Fibroblast of peridontal ligament (primary cell): ENCODE measurements at regions not wholly inside any gene's neighbourhood (a gene's known extent, or its start where the extent isn't known, plus 50 kb on each side); places are given as distances from the start of the nearest gene placed in this dataset.
"Not testable (repeated sequence)": the region's sequence is repeated elsewhere in the genome, so short reads cannot be mapped to it uniquely, and the experiment has no call there.

ENCODE experiments used
- DNase-seq: peaks from one replicate; pipeline ENCODE4 v3.0.0-alpha.2; 2010; ENCODE audit errors: extremely low read depth

DNA sequence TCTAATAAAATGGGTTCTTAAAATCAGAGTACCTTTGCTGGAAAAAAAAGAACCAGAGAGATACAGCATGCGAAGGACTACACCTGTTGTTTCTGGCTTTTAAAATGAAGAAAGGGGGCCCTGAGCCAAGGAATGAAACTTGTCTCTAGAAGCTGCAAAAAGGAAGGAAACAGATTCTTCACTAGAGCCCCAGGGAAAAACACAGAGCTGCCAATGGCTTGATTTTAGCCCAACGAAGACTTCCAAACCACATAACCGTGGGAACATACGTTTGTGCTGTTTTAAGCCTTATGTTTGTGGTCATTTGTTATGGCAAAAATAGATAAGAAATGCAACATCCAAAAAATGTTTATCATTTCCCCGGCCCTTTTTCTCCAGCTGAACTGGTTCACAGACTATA is 780.0 kb downstream of the SORCS1 start:
- DNase-seq: peak; percentile 72

- DNase-seq: no peak
Observed at GRCh38 chr10:106380706-106381105, 783.8 kb downstream of the SORCS1 start.

DNA sequence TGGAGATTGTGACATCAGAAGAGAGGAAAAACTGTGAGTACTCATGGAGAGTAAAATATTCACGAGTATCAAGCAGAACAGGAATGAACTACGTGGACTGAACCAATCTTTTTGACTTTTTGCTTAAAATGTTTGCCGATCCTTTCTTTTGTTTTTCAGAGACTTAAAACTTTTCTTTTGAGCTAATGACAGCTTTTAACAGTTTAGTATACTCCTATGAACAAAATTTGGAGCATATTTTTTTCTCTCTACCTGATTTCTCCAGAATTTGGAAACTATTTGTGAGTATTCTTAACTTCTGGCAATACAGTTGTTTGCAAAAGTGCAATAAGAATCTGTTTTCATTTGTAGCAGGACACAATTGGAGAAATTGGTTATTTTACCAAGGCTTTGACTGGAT is 786.3 kb downstream of the SORCS1 start:
- DNase-seq: no peak

DNA sequence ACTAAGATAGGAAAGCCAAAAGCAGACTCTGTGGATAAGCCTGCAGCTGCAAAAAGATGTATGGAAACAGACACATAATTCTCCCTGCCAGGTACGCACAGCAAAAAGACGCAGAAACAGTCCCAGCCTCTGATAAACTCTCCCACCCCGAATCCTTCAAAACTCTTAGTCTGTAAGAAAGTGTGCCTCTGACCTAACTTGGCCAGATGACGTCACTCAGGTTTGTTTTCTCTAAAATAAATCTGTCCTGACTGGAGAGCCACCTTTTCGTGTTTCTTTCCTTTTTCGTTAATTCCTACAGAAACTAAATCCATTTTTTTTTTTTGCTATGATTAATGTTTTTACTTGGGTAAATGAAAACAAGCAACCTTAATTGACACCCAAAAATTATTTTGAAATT is 793.8 kb downstream of the SORCS1 start:
- no peak for DNase-seq

DNA sequence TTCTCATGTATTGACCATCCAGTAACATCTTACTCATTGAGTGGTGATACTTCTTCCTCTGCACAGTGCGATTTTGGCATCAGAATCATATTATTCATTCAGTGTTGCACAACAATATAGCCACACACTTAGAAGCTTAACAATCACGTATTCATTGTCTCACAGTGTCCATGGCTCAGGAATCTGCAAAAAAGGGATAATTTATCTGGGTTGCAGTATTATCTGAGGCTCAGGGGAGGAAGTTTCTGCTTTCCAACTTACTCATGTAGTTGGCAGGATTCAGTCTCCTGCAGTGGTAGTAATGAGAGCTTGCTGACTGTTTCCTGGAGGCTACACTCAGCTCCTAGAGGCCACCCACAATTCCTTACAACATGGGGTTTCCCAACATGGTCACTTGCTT is 803.6 kb downstream of the SORCS1 start:
- peak; percentile 95 for DNase-seq

DNA sequence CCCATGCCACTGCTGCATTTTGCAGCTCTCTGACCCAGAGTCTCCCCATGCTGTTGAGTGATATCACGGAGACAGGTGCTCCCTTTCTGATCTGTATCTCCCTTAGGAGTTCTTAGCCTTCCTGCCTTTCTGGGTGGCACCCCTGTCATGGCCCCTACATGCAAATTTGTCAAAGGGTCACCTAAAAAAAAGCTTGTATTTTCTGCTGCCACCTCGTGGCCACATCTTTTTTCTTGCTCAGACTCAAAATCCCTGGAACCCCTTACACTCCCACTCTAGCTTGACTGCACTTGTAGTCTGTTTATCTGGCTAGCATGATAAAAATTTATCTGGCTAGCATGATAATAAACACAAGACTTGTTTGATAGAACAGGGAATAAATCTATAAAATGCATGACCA is 809.1 kb downstream of the SORCS1 start:
- no peak for DNase-seq

DNA sequence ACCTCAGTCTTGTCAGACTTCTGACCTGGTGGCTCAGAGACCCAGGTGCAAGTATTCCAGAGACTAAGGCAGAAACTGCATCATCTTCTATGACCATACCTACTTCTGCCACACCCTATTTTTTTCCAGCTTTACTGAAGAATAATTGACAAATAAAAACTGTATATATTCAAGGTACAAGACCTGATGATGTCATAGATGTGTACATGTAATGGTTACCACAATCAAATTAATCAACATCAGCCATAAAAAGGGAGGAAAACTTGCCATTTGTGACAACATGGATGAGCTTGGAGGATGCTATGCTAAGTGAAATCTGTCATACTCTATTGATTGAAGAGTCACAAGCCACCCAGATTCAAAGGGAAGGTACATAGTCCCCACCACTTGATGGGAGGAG is 815.6 kb downstream of the SORCS1 start:
- DNase-seq: no peak

- DNase-seq: no peak
Observed at GRCh38 chr10:106347547-106347946, 817.0 kb downstream of the SORCS1 start.

GRCh38 chr10:106343539-106343938 is 821.0 kb downstream of the SORCS1 start:
- not testable (repeated sequence) for DNase-seq

- no peak for DNase-seq
Observed at GRCh38 chr10:106341356-106341755, 823.1 kb downstream of the SORCS1 start.

DNA sequence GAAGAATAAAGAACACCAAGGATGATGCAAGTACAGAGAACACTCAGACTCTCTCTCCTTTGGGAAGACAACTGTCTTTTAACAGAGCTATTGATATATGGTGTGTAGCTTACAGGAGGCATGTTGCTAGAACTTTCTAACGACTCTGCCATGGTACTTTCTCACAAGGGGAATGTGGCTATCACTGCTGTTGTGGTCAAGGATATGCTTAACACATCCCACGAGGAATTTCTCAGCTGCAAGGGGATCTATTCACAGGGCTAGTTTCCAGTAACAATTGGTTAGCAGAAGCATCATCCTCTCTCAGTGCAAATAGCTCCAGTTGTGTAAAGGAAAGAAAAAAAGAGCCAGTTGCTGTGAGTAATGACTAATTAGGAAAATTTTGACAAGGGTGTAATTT is 826.0 kb downstream of the SORCS1 start:
- DNase-seq: peak; percentile 28

DNA sequence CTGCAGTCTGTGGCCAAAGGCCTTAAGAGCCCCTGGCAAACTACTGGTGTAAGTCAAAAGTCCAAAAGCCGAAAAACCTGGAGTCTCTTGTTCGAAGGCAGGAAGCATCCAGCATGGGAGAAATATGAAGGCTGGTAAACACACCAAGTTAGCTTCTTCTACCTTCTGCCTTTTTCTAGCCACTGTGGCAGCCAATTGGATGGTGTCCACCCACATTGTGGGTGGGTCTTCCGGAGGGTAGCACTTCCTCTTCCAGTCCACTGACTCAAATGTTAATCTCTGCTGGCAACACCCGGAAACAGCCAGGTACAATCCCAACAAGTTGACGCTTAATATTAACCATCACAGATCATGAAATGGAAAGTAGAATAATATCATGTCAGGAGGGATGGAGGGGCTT is 827.6 kb downstream of the SORCS1 start:
- no peak for DNase-seq

- no peak for DNase-seq
Observed at GRCh38 chr10:106327747-106328146, 836.8 kb downstream of the SORCS1 start.

DNA sequence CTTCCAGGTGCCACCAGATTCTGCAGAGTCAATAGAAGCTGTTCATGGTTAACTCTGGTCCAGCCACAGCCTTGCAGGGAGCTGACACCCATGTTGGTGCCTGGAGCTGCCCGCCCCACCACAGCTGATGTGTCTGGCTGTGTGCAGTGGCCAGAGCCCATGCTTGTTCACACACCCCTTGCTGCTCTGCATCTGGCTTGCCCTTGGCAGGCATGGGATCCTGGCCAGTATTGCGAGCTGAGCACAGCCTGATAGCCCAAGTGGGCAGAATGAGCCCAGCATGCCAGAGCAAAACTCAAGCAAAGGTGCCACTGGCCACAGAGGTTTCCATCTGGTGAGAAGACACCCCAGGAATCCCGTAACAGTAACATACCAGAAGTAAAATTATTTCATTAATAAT is 843.6 kb downstream of the SORCS1 start:
- DNase-seq: no peak

DNA sequence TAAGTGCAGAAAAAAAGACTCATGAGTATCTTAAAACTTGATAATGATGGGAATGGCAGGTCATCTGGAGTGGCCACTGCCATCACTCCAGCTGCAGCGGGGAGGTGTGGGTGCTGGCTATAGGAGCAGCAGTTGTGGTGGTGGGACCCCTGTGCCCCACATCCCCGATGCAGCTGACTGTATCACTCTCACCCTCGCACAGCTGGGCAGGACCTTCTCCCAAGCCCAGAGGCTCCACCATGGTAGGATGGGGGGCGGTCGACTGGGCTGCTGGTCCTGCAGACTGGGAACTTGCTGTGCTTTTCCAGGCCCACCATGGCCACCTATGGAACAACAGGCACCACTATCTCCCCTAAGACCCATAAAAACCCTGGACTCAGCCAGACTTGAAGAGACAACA is 844.4 kb downstream of the SORCS1 start:
- DNase-seq: no peak

GRCh38 chr10:106317554-106317953 is 847.0 kb downstream of the SORCS1 start:
- no peak for DNase-seq

GRCh38 chr10:106313041-106313440 is 851.5 kb downstream of the SORCS1 start:
- DNase-seq: no peak

DNA sequence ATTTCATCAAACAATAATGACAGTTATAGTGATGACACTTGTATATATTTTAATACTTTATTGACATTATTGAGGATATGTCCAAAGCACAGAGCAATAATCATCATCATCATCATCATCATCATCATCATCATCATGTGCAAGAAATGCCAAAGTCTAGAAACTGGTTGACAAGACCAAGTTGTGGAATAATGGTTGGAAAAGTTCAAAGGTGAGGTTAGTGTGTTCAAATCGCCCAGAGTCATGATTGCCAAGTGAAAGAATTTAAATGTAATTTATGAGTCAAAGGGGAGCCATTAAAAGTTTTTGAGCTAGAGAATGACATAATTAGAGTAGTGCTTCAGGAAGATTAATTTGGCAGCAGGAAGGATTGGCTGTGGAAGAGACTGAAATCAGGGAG is 852.4 kb downstream of the SORCS1 start:
- DNase-seq: no peak

DNA sequence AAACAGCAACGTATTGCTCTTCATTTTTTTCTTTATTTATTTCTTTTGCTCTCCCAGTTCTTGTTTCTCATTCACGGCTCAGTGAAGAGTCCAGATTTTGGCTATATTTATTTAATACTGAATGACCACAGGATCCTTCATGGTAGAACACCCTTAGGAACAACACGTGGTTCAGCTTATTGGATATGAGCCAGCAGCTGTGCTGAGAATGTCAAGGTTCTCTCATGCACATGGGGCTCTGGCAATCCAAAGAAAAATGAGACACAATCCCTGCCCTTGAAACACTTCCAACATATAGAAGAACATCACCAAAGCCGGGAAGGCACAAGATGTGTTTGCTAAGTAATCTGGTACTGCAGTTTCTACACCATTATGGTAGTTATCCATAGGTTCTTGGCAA is 852.9 kb downstream of the SORCS1 start:
- no peak for DNase-seq

DNA sequence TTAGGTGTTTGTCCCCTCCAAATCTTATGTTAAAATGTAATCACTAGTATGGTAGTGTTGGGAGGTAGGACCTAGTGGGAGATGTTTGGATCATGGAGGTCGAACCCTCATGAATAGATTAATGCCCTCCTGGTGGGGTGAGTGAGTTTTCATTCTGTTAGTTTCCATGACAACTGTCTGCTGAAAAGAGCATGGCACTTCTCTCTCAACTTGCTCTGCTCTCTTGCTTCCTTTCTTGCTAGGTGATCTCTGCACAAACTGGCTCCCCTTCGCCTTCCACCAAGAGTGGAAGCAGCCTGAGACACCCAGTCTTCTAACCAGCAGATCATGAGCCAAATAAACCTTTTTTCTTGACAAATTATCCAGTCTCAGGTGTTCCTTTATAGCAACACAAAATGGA is 853.9 kb downstream of the SORCS1 start:
- no peak for DNase-seq

- DNase-seq: no peak
Observed at GRCh38 chr10:106309376-106309775, 855.1 kb downstream of the SORCS1 start.

GRCh38 chr10:106308284-106308683 is 856.2 kb downstream of the SORCS1 start:
- no peak for DNase-seq

GRCh38 chr10:106304056-106304455 is 860.5 kb downstream of the SORCS1 start:
- no peak for DNase-seq

- no peak for DNase-seq
Observed at GRCh38 chr10:106302961-106303360, 861.5 kb downstream of the SORCS1 start.

DNA sequence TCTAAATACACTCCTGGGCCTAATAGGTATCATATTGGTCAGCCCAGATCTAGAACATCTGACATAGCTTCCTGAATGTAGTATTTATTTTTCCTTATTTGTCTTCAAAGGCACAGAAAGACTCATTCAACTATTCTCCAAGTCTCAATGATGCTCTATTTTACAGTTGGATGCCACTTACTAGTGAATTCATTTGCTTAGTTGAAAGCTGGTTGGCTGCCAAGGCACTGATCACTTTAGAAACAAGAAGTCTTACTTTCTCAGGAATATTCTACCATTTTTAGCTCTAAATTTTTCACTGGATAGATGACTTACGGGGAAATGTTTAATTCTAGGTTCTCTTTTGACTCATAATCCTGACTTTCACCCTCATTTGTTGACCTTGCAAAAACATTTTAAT is 863.4 kb downstream of the SORCS1 start:
- no peak for DNase-seq
